HUDEP-2 (cell line): ENCODE measurements at regions not wholly inside any gene's neighbourhood (a gene's known extent, or its start where the extent isn't known, plus 50 kb on each side); places are given as distances from the start of the nearest gene placed in this dataset.
"Not testable (repeated sequence)": the region's sequence is repeated elsewhere in the genome, so short reads cannot be mapped to it uniquely, and the experiment has no call there.

Experiments
- DNase-seq, 76 experiments: peaks; one replicate each; lab custom pipeline; 2025; ENCODE audit not compliant: unreplicated experiment in 76 of 76; lab: John Stamatoyannopoulos, UW

GRCh38 chr15:98085003-98085639, 124.6 kb downstream of the ARRDC4 start:
- peak in 17 of 76 experiments; percentile 2 to 40 (median 14) for DNase-seq

- not testable (repeated sequence) for DNase-seq
Measured at GRCh38 chr15:98088307-98088945, 127.9 kb downstream of the ARRDC4 start.

- not testable (repeated sequence) for DNase-seq
Measured at GRCh38 chr15:98089352-98089751, 128.8 kb downstream of the ARRDC4 start.

- DNase-seq, result not testable (repeated sequence)
Measured at GRCh38 chr15:98097986-98098385, 137.5 kb downstream of the ARRDC4 start.

GRCh38 chr15:98100606-98101005, 140.1 kb downstream of the ARRDC4 start:
- not testable (repeated sequence) for DNase-seq

GRCh38 chr15:98103570-98103969, 143.1 kb downstream of the ARRDC4 start:
- no peak for DNase-seq

- not testable (repeated sequence) for DNase-seq
Measured at GRCh38 chr15:98104386-98105151, 144.1 kb downstream of the ARRDC4 start.

GRCh38 chr15:98106615-98107194, 146.2 kb downstream of the ARRDC4 start:
- DNase-seq, result not testable (repeated sequence)

GRCh38 chr15:98111806-98112205, 151.3 kb downstream of the ARRDC4 start:
- DNase-seq, result no peak

- no peak for DNase-seq
Measured at GRCh38 chr15:98113327-98113726, 152.8 kb downstream of the ARRDC4 start.

- no peak for DNase-seq
Measured at GRCh38 chr15:98120561-98120960, 160.1 kb downstream of the ARRDC4 start.

GRCh38 chr15:98121536-98121935, 161.0 kb downstream of the ARRDC4 start:
- DNase-seq, result no peak

GRCh38 chr15:98121957-98122356, 161.5 kb downstream of the ARRDC4 start:
- DNase-seq, result no peak

GRCh38 chr15:98123297-98123696, 162.8 kb downstream of the ARRDC4 start:
- DNase-seq, result no peak

- no peak for DNase-seq
Measured at GRCh38 chr15:98123834-98124233, 163.3 kb downstream of the ARRDC4 start.

- DNase-seq, result no peak
Measured at GRCh38 chr15:98124581-98124980, 164.1 kb downstream of the ARRDC4 start.

- DNase-seq, result no peak
Measured at GRCh38 chr15:98126326-98127085, 166.0 kb downstream of the ARRDC4 start.

- DNase-seq, result no peak
Measured at GRCh38 chr15:98127586-98127985, 167.1 kb downstream of the ARRDC4 start.

GRCh38 chr15:98131924-98132323, 171.4 kb downstream of the ARRDC4 start:
- no peak for DNase-seq

GRCh38 chr15:98134905-98135304, 174.4 kb downstream of the ARRDC4 start:
- no peak for DNase-seq

- no peak for DNase-seq
Measured at GRCh38 chr15:98138910-98139309, 178.4 kb downstream of the ARRDC4 start.
